ENCODE measurements at regions not wholly inside any gene's neighbourhood (a gene's known extent, or its start where the extent isn't known, plus 50 kb on each side); places are given as distances from the start of the nearest gene placed in this dataset.

GRCh38 chr15:96701443-96701842 is 370.9 kb downstream of the NR2F2 start:
- intact Hi-C loops (cut with DNase I) = no loop called here
- TF ChIP-seq CTCF (IDR thresholded peaks at IDR 0.05) = no peak
- no peak for ATAC-seq
- Histone ChIP-seq H3K36me3 (no peaks in the 10 kb centered on the region), H3K27me3 (ENCODE audit: low read depth) (no peaks in the 10 kb centered on the region), H3K9me3 (no peaks in the 10 kb centered on the region), H3K27ac (no peak overlapping the region), H3K4me1 (no peaks in the 10 kb centered on the region), H3K4me3 (no peak overlapping the region)
- no peak for DNase-seq

- H3K9me3 ChIP-seq = no peaks in the 10 kb centered on the region
- no peak overlapping the region for H3K27ac ChIP-seq
- H3K36me3 ChIP-seq = no peaks in the 10 kb centered on the region
- no peak for ATAC-seq
- intact Hi-C loops (cut with DNase I) = no loop called here
- no peak overlapping the region for H3K4me3 ChIP-seq
- no peak for TF ChIP-seq CTCF (IDR thresholded peaks at IDR 0.05)
- no peaks in the 10 kb centered on the region for H3K27me3 ChIP-seq (ENCODE audit: low read depth)
- DNase-seq = no peak
- H3K4me1 ChIP-seq = no peaks in the 10 kb centered on the region
Measured at GRCh38 chr15:96701877-96702276, 371.4 kb downstream of the NR2F2 start.

- ATAC-seq = no peak
- no peaks in the 10 kb centered on the region for H3K27me3 ChIP-seq (ENCODE audit: low read depth)
Measured at GRCh38 chr15:96702589-96702988, 372.1 kb downstream of the NR2F2 start.

GRCh38 chr15:96703091-96703490 is 372.6 kb downstream of the NR2F2 start:
- no peaks in the 10 kb centered on the region for H3K9me3 ChIP-seq
- H3K36me3 ChIP-seq = no peaks in the 10 kb centered on the region
- H3K27me3 ChIP-seq (ENCODE audit: low read depth) = no peaks in the 10 kb centered on the region
- no peak overlapping the region for H3K4me3 ChIP-seq
- no peaks in the 10 kb centered on the region for H3K4me1 ChIP-seq
- no peak for DNase-seq
- no peak overlapping the region for H3K27ac ChIP-seq
- intact Hi-C loops (cut with DNase I) = no loop called here
- no peak for ATAC-seq
- TF ChIP-seq CTCF (IDR thresholded peaks at IDR 0.05) = no peak

More at GRCh38 chr15:96702589-96702988, 372.1 kb downstream of the NR2F2 start:
- Histone ChIP-seq H3K4me1 (no peaks in the 10 kb centered on the region), H3K4me3 (no peak overlapping the region), H3K9me3 (no peaks in the 10 kb centered on the region), H3K27ac (no peak overlapping the region), H3K36me3 (no peaks in the 10 kb centered on the region)
- intact Hi-C loops (cut with DNase I) = no loop called here
- TF ChIP-seq CTCF (IDR thresholded peaks at IDR 0.05) = no peak
- DNase-seq = no peak

GRCh38 chr15:96703794-96704550 is 373.5 kb downstream of the NR2F2 start:
- DNase-seq = no peak
- intact Hi-C loops (cut with DNase I) = no loop called here

More at GRCh38 chr15:96703794-96704550, 373.5 kb downstream of the NR2F2 start:
- Histone ChIP-seq H3K36me3 (no peaks in the 10 kb centered on the region), H3K27me3 (ENCODE audit: low read depth) (no peaks in the 10 kb centered on the region), H3K4me3 (no peak overlapping the region), H3K27ac (no peak overlapping the region), H3K4me1 (no peaks in the 10 kb centered on the region), H3K9me3 (no peaks in the 10 kb centered on the region)
- no peak for ATAC-seq
- no peak for TF ChIP-seq CTCF (IDR thresholded peaks at IDR 0.05)
